Parathyroid adenoma (tissue), 2 donors: ENCODE measurements at regions not wholly inside any gene's neighbourhood (a gene's known extent, or its start where the extent isn't known, plus 50 kb on each side); places are given as distances from the start of the nearest gene placed in this dataset.

Experiments
- H2AFZ ChIP-seq: fragments of 300-600 bp; sonication (generic); one replicate; pipeline ENCODE4 v1.7.0; 2017; ENCODE audit warnings: antibody characterized with exemption, mild to moderate bottlenecking
- H3K27ac ChIP-seq: fragments of 300-600 bp; sonication (generic); one replicate; pipeline ENCODE4 v1.7.0; 2017
- H3K27me3 ChIP-seq: fragments of 300-600 bp; sonication (generic); one replicate; pipeline ENCODE4 v1.7.0; 2017; ENCODE audit warnings: low read length; ENCODE audit not compliant: control insufficient read depth, insufficient read depth
- H3K36me3 ChIP-seq: fragments of 300-600 bp; sonication (generic); one replicate; pipeline ENCODE4 v1.7.0; 2017; ENCODE audit warnings: low read length; ENCODE audit not compliant: control insufficient read depth, insufficient read depth
- H3K4me1 ChIP-seq: fragments of 300-600 bp; sonication (generic); one replicate; pipeline ENCODE4 v1.7.0; 2017; ENCODE audit warnings: control low read depth
- H3K4me2 ChIP-seq: fragments of 300-600 bp; sonication (generic); one replicate; pipeline ENCODE4 v1.7.0; 2017; ENCODE audit warnings: low read length
- H3K4me3 ChIP-seq: fragments of 300-600 bp; sonication (generic); one replicate; pipeline ENCODE4 v1.7.0; 2017; ENCODE audit warnings: low read depth, low read length
- H3K79me2 ChIP-seq: fragments of 300-600 bp; sonication (generic); one replicate; pipeline ENCODE4 v1.7.0; 2017; ENCODE audit warnings: control low read depth
- H3K9ac ChIP-seq: fragments of 300-600 bp; sonication (generic); one replicate; pipeline ENCODE4 v1.7.0; 2017; ENCODE audit warnings: mild to moderate bottlenecking
- H3K9me3 ChIP-seq: fragments of 300-600 bp; sonication (generic); one replicate; pipeline ENCODE4 v1.7.0; 2017; ENCODE audit warnings: low read length; ENCODE audit not compliant: control insufficient read depth
- TF ChIP-seq, protein P1 (sequence below): fragments of 300-600 bp; sonication (generic); IDR thresholded peaks from one replicate; pipeline ENCODE4 v1.7.0; 2017; ENCODE audit warnings: antibody characterized with exemption, mild to moderate bottlenecking
- donor health status: primary hyperparathyroidism.

DNA sequence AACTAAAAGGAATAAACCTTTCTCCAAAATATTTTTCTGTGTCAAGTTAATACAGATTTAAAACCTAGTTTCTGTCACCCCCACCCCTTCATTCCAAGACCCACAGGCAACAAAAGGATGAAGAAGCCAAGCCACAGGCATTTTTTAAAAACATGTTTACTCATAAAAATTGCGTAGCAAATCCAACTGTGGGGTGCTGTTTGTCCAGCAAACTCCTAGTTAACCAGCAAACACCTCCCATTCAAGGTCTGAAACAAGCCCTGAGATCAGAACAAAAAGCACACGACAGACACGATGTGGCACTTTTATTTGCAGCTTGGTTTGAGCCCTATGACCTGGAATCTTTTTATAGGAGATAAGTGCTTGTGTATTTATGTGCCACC is 149.9 kb upstream of the CAMK1G start:
- no peak overlapping the region for H3K4me3 ChIP-seq
- no peaks in the 10 kb centered on the region for H3K36me3 ChIP-seq
- no peak overlapping the region for H3K9ac ChIP-seq
- H3K4me1 ChIP-seq, result peaks cover 8% of the 10 kb centered on the region
- peak overlapping the region; percentile 38 for H2AFZ ChIP-seq
- H3K9me3 ChIP-seq, result no peaks in the 10 kb centered on the region
- no peaks in the 10 kb centered on the region for H3K79me2 ChIP-seq
- H3K27me3 ChIP-seq, result no peaks in the 10 kb centered on the region
- peak overlapping the region; percentile 77 for H3K27ac ChIP-seq
- TF ChIP-seq, protein P1, sequence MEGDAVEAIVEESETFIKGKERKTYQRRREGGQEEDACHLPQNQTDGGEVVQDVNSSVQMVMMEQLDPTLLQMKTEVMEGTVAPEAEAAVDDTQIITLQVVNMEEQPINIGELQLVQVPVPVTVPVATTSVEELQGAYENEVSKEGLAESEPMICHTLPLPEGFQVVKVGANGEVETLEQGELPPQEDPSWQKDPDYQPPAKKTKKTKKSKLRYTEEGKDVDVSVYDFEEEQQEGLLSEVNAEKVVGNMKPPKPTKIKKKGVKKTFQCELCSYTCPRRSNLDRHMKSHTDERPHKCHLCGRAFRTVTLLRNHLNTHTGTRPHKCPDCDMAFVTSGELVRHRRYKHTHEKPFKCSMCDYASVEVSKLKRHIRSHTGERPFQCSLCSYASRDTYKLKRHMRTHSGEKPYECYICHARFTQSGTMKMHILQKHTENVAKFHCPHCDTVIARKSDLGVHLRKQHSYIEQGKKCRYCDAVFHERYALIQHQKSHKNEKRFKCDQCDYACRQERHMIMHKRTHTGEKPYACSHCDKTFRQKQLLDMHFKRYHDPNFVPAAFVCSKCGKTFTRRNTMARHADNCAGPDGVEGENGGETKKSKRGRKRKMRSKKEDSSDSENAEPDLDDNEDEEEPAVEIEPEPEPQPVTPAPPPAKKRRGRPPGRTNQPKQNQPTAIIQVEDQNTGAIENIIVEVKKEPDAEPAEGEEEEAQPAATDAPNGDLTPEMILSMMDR, result no peak
- H3K4me2 ChIP-seq, result no peak overlapping the region

GRCh38 chr1:209434066-209434465 is 149.4 kb upstream of the CAMK1G start:
- Histone ChIP-seq H3K27ac (peak overlapping the region; percentile 77), H3K36me3 (no peaks in the 10 kb centered on the region), H3K4me2 (no peak overlapping the region), H2AFZ (no peak overlapping the region), H3K4me3 (no peak overlapping the region), H3K79me2 (no peaks in the 10 kb centered on the region), H3K9me3 (no peaks in the 10 kb centered on the region), H3K9ac (no peak overlapping the region), H3K27me3 (no peaks in the 10 kb centered on the region), H3K4me1 (peaks cover 8% of the 10 kb centered on the region)
- TF ChIP-seq, protein P1, result no peak

DNA sequence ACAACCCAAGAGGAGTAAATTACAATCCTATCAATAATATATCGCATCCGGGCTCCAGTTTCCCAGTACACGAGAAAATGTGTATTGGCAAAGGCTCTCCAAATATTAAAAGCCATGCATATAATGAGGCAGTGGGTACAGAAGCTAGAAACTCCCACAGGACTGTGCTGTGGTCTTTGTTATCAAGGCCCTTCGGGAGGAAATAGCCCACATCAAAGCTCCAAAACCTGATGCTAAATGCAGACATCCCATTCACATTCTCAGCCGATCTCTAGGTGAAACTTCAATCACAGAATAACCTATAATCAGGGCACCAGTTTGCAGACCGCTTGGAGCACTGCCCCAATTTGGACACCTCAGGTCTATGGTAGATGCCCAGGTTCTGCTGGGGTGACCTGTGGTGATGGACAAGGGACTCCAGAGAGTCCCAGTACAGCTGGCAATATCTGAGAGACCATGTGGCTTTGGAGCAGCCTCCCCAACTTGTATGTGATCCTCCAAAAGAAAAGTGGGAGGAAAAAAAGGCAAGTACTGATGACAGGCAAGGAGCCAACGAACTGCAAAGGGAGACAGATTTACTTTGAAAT is 148.8 kb upstream of the CAMK1G start:
- H3K9ac ChIP-seq, result no peak overlapping the region

GRCh38 chr1:209435654-209436566 is 147.6 kb upstream of the CAMK1G start:
- H3K4me2 ChIP-seq, result no peak overlapping the region
- H3K79me2 ChIP-seq, result no peaks in the 10 kb centered on the region
- H3K27me3 ChIP-seq, result no peaks in the 10 kb centered on the region
- TF ChIP-seq, protein P1, result peak; percentile 73
- no peak overlapping the region for H3K4me3 ChIP-seq
- peak overlapping the region; percentile 66 for H3K27ac ChIP-seq
- H3K36me3 ChIP-seq, result no peaks in the 10 kb centered on the region
- no peak overlapping the region for H3K9ac ChIP-seq
- H3K4me1 ChIP-seq, result peaks cover 4% of the 10 kb centered on the region
- H3K9me3 ChIP-seq, result no peaks in the 10 kb centered on the region
- H2AFZ ChIP-seq, result peak overlapping the region; percentile 73

More for the DNA sequence above, 148.8 kb upstream of the CAMK1G start:
- Histone ChIP-seq H2AFZ (peak overlapping the region; percentile 73), H3K9me3 (no peaks in the 10 kb centered on the region), H3K27me3 (no peaks in the 10 kb centered on the region), H3K27ac (peak overlapping the region; percentile 66), H3K79me2 (no peaks in the 10 kb centered on the region), H3K4me2 (no peak overlapping the region), H3K4me3 (no peak overlapping the region), H3K4me1 (peaks cover 4% of the 10 kb centered on the region), H3K36me3 (no peaks in the 10 kb centered on the region)
- TF ChIP-seq, protein P1, result no peak
